Kidney tubule cell (primary cell): ENCODE measurements at regions not wholly inside any gene's neighbourhood (a gene's known extent, or its start where the extent isn't known, plus 50 kb on each side); places are given as distances from the start of the nearest gene placed in this dataset.
A peak's percentile ranks its signal among the peaks of the same experiment; 100 is the strongest.

Source experiments
- DNase-seq: peaks from one replicate; pipeline ENCODE4 v3.0.0-alpha.2; 2018; ENCODE audit warnings: low spot score

DNA sequence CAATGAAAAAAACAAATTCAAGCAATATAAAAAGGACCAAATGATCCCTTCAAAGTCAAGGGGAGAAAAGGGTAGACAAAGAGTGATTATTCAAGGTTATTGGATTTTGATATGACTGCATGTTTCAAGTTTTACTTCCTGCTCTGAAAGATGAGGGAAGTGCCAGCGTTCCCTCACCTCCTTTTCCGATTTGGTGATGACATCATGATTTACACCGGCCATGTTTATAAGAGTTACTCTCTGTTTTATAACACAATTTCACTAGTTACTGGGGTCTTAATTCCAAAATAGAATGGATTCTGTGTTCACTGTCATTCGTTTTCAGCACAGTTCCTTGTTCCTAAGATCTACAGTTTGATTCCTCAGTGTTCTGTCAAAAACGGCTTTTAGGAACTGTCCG, 60.5 kb upstream of the CPXM2 start:
- no peak for DNase-seq

DNA sequence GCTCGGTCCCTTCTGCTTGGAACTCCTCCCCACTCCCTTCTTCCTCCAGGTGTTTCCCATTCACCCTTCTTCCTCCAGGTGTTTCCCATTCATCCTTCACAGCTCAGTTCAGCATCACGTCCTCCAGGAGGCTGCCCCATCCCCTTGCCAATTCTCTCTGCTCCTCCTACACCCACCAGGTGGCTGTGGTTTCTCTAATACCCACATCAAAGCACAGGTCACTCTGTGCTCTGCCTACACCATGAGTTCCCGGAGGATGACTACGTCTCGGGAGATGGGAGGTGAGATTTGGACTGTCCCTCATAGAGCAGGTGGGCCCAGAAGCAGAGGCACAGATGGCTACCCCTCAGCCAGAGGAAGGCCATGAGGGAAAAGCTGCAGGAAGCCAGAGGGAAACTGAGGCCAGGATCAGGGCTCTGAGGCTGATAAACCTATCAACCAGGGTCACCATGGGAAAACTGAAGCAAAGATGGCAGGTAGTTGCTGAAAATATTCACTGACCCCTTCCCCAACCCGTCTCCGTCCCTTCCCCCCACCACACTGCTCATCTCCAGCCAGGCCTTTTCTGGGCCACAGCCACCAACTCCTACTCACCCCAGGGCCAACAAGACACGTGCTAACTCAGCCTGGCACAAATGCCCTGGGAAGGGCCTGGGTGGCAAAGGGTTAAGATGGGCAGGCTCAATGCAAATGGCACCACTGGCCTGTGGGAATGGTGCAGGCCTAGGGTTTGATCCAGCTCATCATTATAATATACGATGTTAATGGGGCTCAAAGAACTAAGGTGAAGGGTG, 56.6 kb upstream of the CPXM2 start:
- DNase-seq, result no peak

DNA sequence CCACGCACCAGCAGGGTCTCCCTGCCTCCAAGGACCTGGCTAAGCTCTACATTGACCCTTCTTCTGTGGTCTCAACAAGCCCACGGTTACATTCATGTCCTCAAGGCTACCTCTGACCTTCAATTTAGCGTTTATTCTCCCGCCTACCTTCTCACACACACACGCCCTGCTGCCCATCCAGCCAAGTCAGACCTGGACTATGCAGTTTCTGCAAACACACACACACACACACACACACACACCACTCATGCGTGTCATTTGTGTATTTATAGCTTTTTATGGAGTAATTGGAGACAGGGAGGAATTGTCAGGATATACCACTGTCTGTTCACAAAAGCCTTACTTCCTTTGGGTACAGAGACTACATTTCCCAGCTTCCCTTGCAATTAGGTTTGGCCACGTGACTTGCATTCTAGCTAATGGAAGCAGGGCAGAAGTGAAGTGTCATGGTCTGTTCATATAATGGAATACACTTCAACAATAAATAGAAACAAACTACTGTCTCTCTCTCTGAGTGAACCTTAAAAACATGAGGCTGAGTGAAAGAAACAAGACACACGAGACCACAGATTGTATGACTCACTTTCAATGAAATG, 53.8 kb upstream of the CPXM2 start:
- peak; percentile 66 for DNase-seq

DNA sequence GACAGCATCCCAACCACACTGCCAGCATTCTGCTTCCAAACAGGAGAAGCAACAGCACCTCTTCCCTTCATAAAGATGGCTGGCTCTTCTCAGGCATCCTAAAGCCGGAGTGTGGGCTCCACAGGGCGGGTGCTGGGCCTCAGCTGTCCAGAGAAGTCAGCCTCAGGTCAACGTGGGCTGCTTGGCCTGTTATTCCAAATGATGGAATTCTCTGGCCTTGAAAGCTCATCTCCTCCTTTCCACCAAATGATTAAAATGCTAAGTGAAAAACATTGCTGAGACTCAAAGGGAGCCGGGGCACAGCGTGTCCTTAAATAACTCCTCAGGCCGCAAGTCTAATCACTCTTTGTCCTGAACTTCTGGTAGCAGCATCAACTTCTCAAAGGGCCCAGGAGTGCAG, 53.1 kb upstream of the CPXM2 start:
- DNase-seq, result no peak

DNA sequence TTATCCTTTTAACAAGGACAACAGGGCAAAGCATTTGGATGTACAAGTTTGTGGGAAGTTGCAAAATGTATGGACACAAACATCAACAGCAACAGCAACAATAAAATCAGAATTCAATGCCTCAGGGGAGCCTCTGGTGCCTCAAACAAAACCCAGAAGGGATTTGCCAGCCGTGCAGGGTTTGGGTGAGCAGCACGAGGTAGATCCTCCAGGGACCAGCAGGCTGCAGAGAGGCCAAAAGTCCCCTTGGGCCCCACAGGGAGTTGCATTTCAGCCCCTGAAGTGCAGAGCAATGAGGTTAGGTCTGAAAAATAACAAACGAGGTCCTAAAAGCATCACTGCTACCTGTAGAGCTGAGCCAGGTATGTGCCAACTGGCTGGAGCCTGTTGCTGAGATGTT, 51.7 kb upstream of the CPXM2 start:
- no peak for DNase-seq

DNA sequence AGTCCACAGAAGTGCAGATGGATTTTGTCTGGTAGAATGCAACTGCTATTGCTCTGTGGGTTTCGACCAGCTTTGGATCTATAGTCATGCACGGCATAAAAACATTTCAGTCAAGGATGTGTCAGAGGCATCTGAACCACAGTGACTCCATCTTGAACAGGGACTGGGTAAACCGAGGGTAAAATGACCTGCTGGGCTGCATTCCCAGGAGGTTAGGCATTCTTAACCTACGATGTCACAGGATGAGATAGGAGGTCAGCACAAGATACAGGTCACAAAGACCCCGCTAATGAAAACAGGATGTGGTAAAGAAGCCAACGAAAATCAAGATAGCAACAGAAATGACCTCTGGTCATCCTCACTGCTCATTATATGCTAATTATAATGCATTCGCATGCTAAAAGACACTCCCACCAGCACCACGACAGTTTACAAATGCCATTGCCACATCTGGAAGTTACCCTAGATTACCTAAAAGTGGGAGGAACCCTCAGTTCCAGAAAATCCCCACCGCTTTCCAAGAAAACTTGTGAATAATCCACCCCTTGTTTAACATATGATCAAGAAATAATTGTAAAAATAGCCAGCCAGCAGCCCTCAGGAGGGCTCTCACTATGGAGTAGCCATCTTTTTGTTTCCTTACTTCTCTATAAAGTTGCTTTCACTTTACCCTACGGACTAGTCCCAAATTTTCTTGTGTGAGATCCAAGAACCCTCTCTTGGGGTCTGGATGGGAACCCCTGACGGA, 50.7 kb upstream of the CPXM2 start:
- DNase-seq, result peak; percentile 45
